22Rv1 (cell line): ENCODE measurements at regions not wholly inside any gene's neighbourhood (a gene's known extent, or its start where the extent isn't known, plus 50 kb on each side); places are given as distances from the start of the nearest gene placed in this dataset.

Experiments
- CTCF ChIP-seq: fragments of 450-650 bp; IDR thresholded peaks from 2 replicates; pipeline ENCODE4 v1.5.1; 2017; ENCODE audit warnings: mild to moderate bottlenecking
- ZFX ChIP-seq: fragments of 450-650 bp; IDR thresholded peaks from 2 replicates; pipeline ENCODE4 v1.6.1; 2017; ENCODE audit warnings: antibody characterized with exemption, borderline replicate concordance

DNA sequence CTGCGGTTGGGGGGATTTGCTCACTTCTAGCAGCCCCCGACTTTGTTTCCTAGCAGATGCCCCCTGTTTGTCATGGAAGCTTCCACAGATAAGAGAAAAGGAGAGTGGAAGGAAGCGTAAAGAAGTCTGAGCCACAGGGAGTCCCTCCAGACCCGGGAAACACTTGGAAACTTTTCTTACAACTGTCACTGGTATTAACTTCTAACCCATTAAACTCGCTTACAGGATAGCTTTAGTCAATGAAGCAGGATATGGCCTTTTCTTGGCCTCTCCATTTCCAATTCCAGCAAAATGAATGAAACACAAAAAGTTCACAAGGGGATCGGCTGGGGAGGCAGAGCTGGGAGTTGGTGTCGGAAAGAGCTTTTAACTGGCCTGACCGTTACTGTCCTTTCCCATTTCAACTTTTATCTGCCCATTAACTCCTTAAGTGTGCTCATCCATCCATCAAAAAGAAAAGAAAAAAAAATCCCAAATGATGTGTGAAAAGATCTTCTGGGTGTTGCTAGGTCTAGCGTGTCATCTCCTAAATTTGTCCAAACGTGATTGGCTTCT, 231.9 kb upstream of the ARGLU1 start:
- no peak for TF ChIP-seq CTCF
- no peak for TF ChIP-seq ZFX
